ES-I3 (cell line): ENCODE measurements at regions not wholly inside any gene's neighbourhood (a gene's known extent, or its start where the extent isn't known, plus 50 kb on each side); places are given as distances from the start of the nearest gene placed in this dataset.

Source experiments
- H3K36me3 ChIP-seq: 2 replicates; pipeline ENCODE4 v1.6.1; 2013; ENCODE audit warnings: mild to moderate bottlenecking, low read length, control low read depth, moderate library complexity; ENCODE audit not compliant: insufficient read depth
- H3K4me1 ChIP-seq: 2 replicates; pipeline ENCODE4 v1.6.1; 2013; ENCODE audit warnings: mild to moderate bottlenecking, control low read depth, low read length; ENCODE audit not compliant: insufficient read depth
- H3K9ac ChIP-seq: 2 replicates; pipeline ENCODE4 v1.6.1; 2013; ENCODE audit warnings: low read depth, mild to moderate bottlenecking, low read length, moderate library complexity
- H3K9me3 ChIP-seq: 2 replicates; pipeline ENCODE4 v1.6.1; 2013; ENCODE audit warnings: mild to moderate bottlenecking, low read length, moderate library complexity; ENCODE audit not compliant: control insufficient read depth, insufficient read depth

DNA sequence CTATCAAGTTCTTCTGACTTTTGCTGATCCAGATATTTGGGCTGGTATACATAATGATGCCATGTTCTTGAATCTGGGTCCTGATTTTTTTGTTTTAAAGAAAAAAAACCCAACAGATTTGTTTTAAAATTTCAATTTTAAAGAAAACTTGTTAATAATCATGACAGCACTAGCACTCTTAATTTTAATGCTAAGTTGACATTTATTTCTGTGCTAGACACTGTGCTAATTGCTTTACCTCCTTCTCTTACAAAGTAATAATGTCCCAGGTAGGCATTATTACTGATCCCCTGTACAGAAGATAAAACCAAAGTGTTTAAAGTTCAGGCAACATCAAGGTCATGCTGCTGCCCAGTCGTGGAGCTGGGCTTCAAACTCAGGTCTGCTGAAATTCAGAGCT, 101.9 kb downstream of the ZNF608 start:
- Histone ChIP-seq H3K9ac (no peak overlapping the region), H3K36me3 (peaks cover 8% of the 10 kb centered on the region), H3K9me3 (no peaks in the 10 kb centered on the region), H3K4me1 (peaks cover 38% of the 10 kb centered on the region)

DNA sequence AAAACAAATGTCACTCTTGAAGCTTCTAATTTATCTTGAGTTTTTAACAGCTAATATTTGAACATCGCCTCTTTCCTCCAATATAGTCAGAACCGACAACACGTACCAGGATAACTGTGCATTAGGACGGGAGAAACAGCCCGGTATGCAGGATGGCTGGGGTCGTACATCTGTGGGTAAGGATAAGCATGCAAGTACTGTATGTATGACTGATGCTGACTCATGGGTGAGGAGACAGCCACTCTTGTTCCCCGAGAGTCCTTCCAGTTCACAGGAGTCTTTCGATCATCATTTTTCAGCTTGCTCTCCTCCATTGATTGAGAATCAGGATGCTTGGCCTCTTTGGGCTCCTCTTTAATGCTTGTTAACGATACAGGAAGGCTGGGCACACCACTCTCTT, 102.3 kb downstream of the ZNF608 start:
- H3K36me3 ChIP-seq, result peaks cover 8% of the 10 kb centered on the region
- no peaks in the 10 kb centered on the region for H3K9me3 ChIP-seq
- no peak overlapping the region for H3K9ac ChIP-seq
- H3K4me1 ChIP-seq, result peaks cover 38% of the 10 kb centered on the region

DNA sequence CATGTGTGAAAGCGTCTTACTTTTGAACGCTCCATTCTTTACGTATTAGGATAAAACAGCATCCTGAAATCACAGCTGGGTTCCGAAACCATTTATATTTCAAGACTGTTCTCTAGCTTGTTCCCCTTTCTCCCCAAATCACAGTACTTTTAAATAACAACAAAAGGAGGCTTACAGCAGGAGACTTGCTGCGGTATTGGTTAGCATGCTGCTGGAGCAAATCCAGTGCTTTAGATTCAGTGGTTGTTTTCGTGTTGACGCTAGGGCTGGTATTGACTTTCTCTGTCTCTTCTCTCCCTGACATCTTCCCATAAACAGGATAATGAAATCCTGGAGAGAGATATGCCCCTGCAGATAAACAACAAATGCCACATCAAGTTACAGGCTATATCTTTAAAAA, 103.1 kb downstream of the ZNF608 start:
- Histone ChIP-seq H3K9me3 (no peaks in the 10 kb centered on the region), H3K4me1 (peaks cover 43% of the 10 kb centered on the region), H3K36me3 (peaks cover 4% of the 10 kb centered on the region), H3K9ac (no peak overlapping the region)

DNA sequence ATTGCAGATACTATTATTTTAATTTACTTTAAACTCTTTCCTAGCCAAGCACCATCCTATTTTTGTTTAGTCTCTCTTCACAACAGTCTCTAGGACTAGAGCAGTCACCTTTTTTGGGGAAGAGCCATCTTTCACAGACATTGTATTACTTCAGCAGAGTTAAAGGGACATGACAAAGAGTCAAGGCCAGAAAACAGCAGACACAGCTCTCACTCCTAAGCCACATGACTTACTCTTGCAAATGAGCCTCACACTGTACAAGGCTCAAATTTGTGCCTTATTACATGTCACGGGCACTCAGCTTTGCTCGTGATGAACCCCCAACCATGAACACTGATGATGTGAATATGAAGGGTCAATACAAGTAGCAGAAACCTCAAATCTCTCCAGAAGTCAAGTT, 104.3 kb downstream of the ZNF608 start:
- peaks cover 43% of the 10 kb centered on the region for H3K4me1 ChIP-seq
- H3K36me3 ChIP-seq, result peaks cover 3% of the 10 kb centered on the region; the same call in 1 of the 2 replicates
- H3K9me3 ChIP-seq, result no peaks in the 10 kb centered on the region
- no peak overlapping the region for H3K9ac ChIP-seq

DNA sequence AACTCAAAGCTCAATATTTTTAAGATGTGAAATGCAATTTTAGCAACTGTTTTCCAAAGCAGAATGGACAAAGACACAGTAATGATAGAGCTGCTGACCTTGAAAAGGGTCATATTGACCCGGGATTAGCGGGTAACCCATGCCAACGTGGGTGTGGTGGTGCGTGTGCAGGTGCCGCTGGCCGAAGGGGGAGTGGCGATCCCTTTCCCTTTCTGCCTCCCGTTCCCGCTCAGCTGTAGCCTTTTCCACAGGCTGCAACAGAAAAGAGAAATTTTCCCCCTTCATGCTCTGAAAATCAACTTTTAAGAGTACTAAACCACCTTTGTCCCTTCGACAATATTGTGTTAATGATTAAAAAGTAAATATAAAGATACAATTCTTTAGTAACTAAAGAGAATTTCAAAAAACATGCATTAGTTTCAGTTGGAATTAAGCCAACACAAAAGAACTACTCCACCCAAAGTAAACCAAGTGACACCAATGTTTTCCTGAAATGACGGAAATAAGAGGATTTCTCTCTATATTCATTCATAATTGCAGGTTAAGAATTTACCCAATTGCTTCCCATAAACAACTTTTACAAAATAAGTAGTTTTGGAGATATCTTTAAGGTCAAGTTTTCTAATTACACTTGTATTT, 105.2 kb downstream of the ZNF608 start:
- Histone ChIP-seq H3K9me3 (no peaks in the 10 kb centered on the region), H3K36me3 (peaks cover 3% of the 10 kb centered on the region; the same call in 1 of the 2 replicates), H3K9ac (no peak overlapping the region), H3K4me1 (peaks cover 43% of the 10 kb centered on the region)

DNA sequence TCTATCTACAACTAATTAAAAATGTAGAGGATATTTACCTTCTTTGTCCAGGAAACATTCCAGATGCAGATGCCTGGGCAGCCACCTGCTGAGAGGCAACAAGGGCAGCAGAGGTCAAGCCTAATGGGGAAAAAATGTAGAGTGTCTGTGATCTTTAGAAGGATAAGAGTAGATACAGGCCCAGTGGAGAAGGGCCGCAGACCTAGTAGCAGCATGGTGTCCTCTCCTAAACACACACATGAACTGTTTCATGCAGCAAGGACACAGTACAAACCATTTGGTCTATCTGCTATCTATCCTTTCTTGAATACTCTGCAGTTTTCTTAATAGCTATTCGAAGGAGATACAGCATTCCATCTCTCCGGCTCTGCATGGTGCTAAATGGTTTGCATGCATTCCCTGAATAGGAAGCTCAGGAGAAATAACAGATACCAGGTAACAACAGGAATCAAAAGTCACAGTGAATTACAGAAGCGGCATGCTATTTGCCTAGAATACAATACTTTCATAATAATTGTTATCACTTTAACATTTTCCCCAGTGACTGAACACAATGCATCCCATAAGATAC, 107.3 kb downstream of the ZNF608 start:
- Histone ChIP-seq H3K36me3 (peaks cover 3% of the 10 kb centered on the region; the same call in 1 of the 2 replicates), H3K9me3 (no peaks in the 10 kb centered on the region), H3K4me1 (peaks cover 42% of the 10 kb centered on the region), H3K9ac (no peak overlapping the region)

DNA sequence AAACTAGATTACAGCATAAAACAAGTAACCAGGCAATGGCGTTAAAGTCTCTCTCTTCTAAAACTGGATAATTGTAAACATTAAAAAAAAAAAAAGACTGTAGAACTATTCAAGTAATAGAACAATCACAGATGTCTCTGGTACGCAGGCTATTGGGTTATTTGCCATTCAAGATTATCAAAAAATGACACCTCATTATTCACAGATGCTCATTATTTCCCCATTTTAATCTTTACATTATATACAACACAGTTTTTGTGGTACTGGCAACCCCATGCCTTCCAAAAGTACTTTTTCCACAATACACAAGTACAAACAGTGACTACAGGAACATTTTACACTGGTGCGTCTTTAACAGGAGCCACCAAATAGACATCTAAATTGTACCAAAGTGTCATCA, 109.4 kb downstream of the ZNF608 start:
- no peaks in the 10 kb centered on the region for H3K9me3 ChIP-seq
- H3K36me3 ChIP-seq, result peaks cover 3% of the 10 kb centered on the region; the same call in 1 of the 2 replicates
- peaks cover 33% of the 10 kb centered on the region for H3K4me1 ChIP-seq
- no peak overlapping the region for H3K9ac ChIP-seq

DNA sequence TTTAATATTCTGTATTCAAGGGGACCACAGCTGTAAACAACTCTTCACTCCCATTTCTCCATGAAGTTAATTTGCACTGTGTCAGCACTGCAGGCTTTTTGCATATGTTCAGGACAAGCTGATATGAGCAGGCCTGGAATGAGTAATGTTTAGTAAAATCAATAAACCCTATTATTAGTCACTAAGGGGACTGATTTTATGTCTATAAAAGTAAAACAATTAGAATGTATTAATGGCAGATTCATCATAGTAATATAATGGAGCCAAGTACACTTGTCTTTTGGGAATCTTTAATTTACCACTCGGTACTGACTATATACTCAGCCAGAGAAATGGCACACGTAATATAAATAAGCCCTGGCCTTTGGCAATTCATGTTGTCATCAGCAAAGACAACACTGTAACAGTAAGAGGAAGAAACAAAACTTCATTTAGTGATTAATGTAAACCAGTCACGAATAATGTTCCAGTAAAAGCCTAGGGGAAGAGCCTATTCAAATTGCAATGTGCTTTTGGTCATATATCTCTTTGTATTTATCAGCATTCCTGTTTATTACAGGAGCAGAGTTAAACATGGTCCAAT, 111.6 kb downstream of the ZNF608 start:
- Histone ChIP-seq H3K4me1 (peaks cover 25% of the 10 kb centered on the region), H3K9me3 (no peaks in the 10 kb centered on the region), H3K9ac (no peak overlapping the region), H3K36me3 (peaks cover 3% of the 10 kb centered on the region; the same call in 1 of the 2 replicates)

DNA sequence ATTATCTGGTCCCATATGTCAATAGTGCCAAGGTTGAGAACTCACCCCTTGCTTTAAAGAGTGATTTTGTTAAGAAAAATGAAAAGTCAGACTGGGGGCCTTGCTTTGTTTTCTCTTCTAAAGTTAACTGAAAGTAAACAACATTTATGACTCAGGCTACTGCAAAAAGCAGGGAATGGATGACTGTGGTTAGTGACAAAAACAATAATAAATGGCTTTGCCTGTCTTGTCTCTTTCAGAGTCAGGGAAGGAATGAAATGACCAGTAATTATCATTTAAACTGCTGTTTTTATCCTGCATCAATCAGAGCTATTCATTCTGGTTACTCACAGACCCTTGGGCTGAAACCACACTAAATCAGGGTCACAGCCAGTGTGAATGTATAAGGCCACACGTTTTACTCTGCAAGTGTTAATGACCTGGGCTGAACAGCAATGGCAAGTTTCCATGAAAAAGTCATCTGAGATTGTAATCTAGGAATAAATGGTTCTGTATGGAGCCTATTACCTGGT, 112.2 kb downstream of the ZNF608 start:
- Histone ChIP-seq H3K36me3 (peaks cover 3% of the 10 kb centered on the region; the same call in 1 of the 2 replicates), H3K9ac (no peak overlapping the region), H3K4me1 (peaks cover 25% of the 10 kb centered on the region), H3K9me3 (no peaks in the 10 kb centered on the region)

DNA sequence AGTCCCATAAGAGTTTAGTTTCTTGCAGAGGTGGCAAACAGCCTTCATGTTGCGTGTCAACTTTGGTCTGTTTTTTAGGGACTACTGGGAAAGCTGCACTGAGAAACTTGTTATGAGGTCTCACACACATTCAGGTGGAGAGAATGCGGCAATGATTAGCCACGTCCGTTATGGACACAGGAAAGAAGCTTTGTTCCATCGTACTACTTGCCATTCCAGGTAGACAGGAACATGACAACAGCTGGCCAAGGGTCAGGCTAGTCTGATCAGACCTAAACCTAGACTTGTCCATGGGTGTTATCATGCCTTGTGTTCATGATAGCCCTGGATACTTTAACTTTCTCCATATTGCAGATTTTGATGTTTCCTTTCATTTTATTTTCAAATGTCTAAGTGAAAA, 113.2 kb downstream of the ZNF608 start:
- Histone ChIP-seq H3K9ac (no peak overlapping the region), H3K9me3 (no peaks in the 10 kb centered on the region), H3K4me1 (peaks cover 28% of the 10 kb centered on the region; the same call in 1 of the 2 replicates), H3K36me3 (peaks cover 3% of the 10 kb centered on the region; the same call in 1 of the 2 replicates)

DNA sequence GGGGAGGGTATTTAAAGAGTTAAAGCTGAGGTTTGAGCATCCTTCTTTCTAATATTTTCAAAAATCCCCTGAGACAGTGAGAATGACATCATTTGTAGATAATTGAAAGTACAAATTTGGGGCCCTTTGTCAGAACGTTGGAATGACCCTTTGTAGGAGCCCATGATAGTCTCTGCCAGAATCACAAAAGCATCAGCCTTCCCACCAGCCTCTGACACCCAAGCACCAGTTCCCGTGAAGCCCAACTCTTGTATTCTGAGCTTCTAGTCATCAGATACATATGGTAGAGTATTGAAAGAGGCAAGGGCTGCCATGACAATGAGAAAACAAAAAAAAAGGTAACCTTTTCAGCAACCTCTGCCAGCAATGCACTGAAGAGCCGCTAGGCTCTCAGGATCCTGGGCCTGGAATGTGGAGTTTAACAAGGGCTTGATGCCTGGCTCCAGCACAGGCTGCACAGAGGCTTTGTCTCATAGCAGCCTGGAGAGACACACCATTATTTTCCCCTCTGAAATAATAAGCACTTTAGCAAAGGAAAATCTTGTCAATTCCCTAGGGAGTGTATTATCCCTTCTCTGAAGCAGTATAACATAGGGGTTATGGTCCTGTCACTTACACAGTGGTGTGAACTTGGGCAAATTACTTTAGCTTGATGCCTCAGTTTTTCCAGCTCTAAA, 114.4 kb downstream of the ZNF608 start:
- peaks cover 28% of the 10 kb centered on the region; the same call in 1 of the 2 replicates for H3K4me1 ChIP-seq
- H3K36me3 ChIP-seq, result peaks cover 3% of the 10 kb centered on the region; the same call in 1 of the 2 replicates
- H3K9ac ChIP-seq, result no peak overlapping the region
- no peaks in the 10 kb centered on the region for H3K9me3 ChIP-seq

DNA sequence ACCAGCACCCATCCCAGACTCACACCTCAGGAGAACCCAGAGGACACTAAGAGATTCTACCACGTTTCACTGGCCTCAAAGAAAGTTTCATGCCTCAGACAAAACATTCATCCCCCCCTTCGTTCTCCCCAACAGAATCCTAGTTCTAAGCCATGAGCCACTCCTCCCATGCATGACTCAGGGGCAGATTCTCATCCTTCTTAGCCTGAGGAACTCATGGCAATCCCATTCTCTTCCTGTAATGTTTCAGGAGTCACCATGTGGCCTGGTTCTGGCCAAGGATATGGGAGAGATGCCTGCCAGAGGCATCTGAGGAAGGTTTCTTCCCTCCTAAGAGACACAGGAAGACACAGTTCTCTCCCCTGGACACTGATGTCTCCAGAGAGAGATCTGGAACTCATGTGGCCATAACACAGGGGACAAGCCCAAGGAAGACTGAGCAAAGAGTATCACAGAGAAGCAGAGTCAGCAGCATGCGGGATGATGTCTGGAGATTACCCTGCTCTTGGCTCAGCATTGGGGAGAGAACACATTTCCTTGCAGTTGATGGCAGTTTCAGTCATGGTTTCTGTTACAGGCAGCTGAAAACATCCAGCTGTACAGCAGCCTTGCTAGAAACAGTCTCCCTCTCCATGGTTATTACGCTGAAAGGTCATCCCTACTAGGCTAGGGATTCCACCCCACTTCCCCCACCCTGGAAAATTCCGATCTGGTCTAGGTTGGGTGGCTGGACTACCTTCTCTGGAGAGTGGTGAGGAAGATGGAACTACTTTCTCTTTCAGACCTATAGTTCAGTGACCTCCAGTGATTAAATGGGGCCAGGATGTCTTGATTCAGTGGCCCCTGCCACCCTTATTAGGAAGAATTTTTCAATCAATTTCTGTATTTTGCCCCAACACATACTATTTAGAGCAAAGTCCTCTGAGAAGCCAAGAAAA, 115.4 kb downstream of the ZNF608 start:
- peaks cover 28% of the 10 kb centered on the region; the same call in 1 of the 2 replicates for H3K4me1 ChIP-seq
- peaks cover 3% of the 10 kb centered on the region; the same call in 1 of the 2 replicates for H3K36me3 ChIP-seq
- no peak overlapping the region for H3K9ac ChIP-seq
- H3K9me3 ChIP-seq, result no peaks in the 10 kb centered on the region

DNA sequence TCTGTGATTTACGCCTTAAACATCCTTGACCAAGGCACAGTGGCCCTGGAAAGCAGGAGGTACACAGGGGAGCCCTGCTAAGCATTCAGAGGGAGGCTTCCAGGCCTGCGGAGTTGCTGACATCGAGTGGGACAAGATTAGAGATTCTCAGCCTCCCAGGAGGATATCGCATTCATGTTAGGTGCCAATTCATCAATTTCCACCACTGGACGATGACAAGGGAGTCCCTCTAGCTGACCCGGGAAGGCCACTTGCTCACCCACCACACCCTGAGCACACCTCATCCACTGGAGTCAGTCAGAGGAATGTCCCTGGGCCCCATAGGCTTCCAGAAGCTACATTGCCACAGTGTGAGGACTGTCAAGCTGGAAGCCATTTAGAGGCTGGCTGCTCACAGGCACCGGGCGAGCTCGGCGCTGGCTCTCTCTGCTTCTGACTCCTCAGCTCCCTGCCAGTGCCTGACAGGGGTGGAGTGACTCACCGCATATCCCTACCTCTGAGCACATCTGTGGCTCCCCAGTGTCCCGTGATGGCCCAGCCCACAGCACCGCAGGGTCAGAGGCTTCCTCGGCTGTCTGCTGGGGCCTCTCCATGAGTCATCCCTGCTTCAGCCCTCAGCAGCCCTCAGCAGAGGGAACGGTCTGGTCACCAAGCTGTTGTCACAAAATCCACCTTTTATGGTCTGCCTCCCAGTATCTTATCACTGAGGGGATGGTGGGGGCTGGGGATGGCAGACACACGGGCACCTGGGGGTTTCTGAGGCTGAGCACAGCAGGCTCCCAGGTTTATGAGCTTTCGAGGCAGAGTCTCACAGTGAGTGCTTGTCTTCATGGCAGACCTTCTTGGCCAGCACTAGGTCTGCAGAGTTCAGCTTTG, 117.5 kb downstream of the ZNF608 start:
- peaks cover 2% of the 10 kb centered on the region; the same call in 1 of the 2 replicates for H3K36me3 ChIP-seq
- no peaks in the 10 kb centered on the region for H3K9me3 ChIP-seq
- peaks cover 22% of the 10 kb centered on the region; the same call in 1 of the 2 replicates for H3K4me1 ChIP-seq
- no peak overlapping the region for H3K9ac ChIP-seq
